Epithelial cell of proximal tubule (primary cell): ENCODE measurements at regions not wholly inside any gene's neighbourhood (a gene's known extent, or its start where the extent isn't known, plus 50 kb on each side); places are given as distances from the start of the nearest gene placed in this dataset.

Experiments
- DNase-seq: peaks from one replicate; pipeline ENCODE4 v3.0.0-alpha.2; 2011; ENCODE audit warnings: low read depth
- H3K4me3 ChIP-seq: 2 replicates; pipeline ENCODE4 v1.5.1; 2011; ENCODE audit warnings: low read depth, mild to moderate bottlenecking, low read length
- CTCF ChIP-seq: conservative IDR thresholded peaks from 2 replicates; pipeline ENCODE4 v1.5.1; 2012; ENCODE audit warnings: low read depth, mild to moderate bottlenecking, low read length

GRCh38 chr1:168982778-168983177 lies 123.7 kb upstream of the ATP1B1 start:
- no peak overlapping the region for H3K4me3 ChIP-seq
- DNase-seq, result no peak
- no peak for TF ChIP-seq CTCF

DNA sequence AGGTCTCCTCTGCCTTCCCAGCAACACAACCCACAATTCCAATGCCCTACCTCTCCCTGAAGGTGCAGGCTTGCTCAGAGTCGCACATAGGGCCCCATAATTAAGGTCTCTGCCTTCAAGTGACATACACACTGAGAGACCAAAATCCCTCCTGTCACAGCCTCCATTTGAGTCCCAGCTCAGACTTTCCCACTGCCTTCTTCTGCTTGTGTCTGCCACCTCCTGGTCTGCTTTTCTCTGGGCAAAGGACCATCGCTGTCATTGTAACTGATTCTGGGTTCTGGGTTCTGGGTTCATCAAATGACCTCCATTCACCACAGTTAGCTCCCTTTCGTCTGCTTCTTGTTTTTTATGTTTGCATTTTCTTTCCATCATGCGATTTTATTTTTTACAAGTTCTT lies 119.2 kb upstream of the ATP1B1 start:
- DNase-seq, result no peak
- H3K4me3 ChIP-seq, result no peak overlapping the region
- TF ChIP-seq CTCF, result peak; percentile 4

- no peak for TF ChIP-seq CTCF
- no peak overlapping the region for H3K4me3 ChIP-seq
- no peak for DNase-seq
Measured at GRCh38 chr1:168987923-168988322, 118.6 kb upstream of the ATP1B1 start.

GRCh38 chr1:168989985-168990384 lies 116.5 kb upstream of the ATP1B1 start:
- no peak overlapping the region for H3K4me3 ChIP-seq
- no peak for DNase-seq
- TF ChIP-seq CTCF, result no peak

DNA sequence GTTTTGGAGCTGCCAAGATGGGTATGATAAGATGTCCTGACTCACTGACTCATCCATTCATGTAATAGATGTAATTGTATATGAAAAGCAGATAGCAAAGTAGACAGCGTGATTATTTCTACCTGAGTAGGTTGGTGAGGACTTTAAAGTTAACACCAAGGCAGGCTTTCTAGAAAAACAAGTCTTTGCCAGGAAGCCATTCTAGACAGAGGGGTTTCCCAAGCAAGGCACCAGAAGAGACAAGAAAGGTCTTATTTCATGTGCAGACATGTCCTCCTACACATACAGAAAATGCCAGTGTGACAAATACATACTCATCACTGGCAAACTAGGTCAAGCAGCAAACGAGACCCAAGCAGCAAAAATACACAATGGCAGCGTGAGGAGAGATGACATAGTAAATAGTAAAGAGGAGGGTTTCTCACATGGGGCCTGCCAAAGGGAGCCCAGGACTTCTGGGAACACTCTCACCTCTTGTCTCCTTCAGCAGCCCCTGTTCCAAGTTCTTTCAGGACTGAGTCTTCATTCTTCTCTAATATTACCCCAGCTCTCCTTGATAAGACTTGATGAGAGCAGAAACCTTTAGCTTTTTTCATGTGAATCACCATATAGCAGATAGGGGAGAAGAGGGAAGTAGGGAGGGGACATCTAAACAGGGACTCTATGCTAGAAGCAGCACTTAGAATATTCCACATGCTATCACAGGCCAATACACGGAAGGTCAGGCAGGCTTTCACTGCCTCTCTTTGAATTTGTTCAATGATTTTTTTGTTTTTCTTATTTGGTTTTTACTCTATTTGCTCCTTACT lies 114.6 kb upstream of the ATP1B1 start:
- DNase-seq, result no peak
- no peak overlapping the region for H3K4me3 ChIP-seq
- no peak for TF ChIP-seq CTCF

GRCh38 chr1:169001353-169001752 lies 105.1 kb upstream of the ATP1B1 start:
- no peak for TF ChIP-seq CTCF
- no peak for DNase-seq
- no peak overlapping the region for H3K4me3 ChIP-seq
